Body of pancreas (tissue), 4 donors: ENCODE measurements at regions not wholly inside any gene's neighbourhood (a gene's known extent, or its start where the extent isn't known, plus 50 kb on each side); places are given as distances from the start of the nearest gene placed in this dataset.

Experiments
- ATAC-seq: fragments of 150-250 bp; one replicate; pipeline ENCODE4 v1.9.1; 2016
- DNase-seq, 4 donors: peaks; one replicate each; pipeline ENCODE4 v3.0.0-alpha.2; 2019
- H3K27ac ChIP-seq, 4 donors: fragments of 200-600 bp; sonication (generic); 1 replicate in 3 of 4; 2 replicates in 1 of 4; pipeline versions ENCODE4 v1.5.1 to v1.6.1; 2016 to 2019; ENCODE audit warnings: mild to moderate bottlenecking in 1 of 4, mixed read lengths in 1 of 4, moderate library complexity in 1 of 4
- H3K27me3 ChIP-seq, 2 donors: fragments of 200-600 bp; sonication (generic); one replicate each; pipeline ENCODE4 v1.6.0; 2016; ENCODE audit warnings: mild to moderate bottlenecking in 1 of 2
- H3K36me3 ChIP-seq, 2 donors: fragments of 200-600 bp; sonication (generic); replicated peaks in 1 of 2; 2 replicates each; pipeline ENCODE4 v1.5.1; 2016; ENCODE audit warnings: low read depth in 2 of 2; ENCODE audit not compliant: insufficient read depth in 1 of 2
- H3K4me1 ChIP-seq: fragments of 200-600 bp; sonication (generic); one replicate; pipeline ENCODE4 v1.6.0; 2016
- H3K4me3 ChIP-seq, 2 donors: fragments of 200-600 bp; sonication (generic); 1 replicate in 1 of 2; 2 replicates in 1 of 2; pipeline ENCODE4 v1.5.1; 2016 to 2019
- H3K9me3 ChIP-seq, 3 donors: fragments of 200-600 bp; sonication (generic); 1 replicate in 2 of 3; 2 replicates in 1 of 3; pipeline ENCODE4 v1.5.1; 2016
- CTCF ChIP-seq, 7 experiments: fragments of 450-650 bp in 4 of 7; fragments of 200-600 bp in 3 of 7; sonication (generic) in 3 of 7; IDR thresholded peaks; one replicate each; pipeline ENCODE4 v1.5.1; 2016 to 2019; ENCODE audit warnings: antibody characterized with exemption in 7 of 7
- POLR2A ChIP-seq, 3 donors: fragments of 450-650 bp; IDR thresholded peaks; one replicate each; pipeline ENCODE4 v1.6.1; 2016; ENCODE audit warnings: antibody characterized with exemption in 3 of 3, mild to moderate bottlenecking in 2 of 3
- WGBS, 2 donors: methylation state at CpG; one replicate each; pipeline ENCODE4 v1.1.5; 2017; 5-methylcytosine and 5-hydroxymethylcytosine counted together
- intact Hi-C: fragments of 100-400 bp; cut with DNase I; formaldehyde crosslinking; loops from one replicate; pipeline ENCODE4 v1.15.1; 2023

GRCh38 chr2:150572961-150573395 is 85.5 kb upstream of the RND3 start:
- no peak for TF ChIP-seq POLR2A (IDR thresholded peaks at IDR 0.05)
- no peak for TF ChIP-seq CTCF (IDR thresholded peaks at IDR 0.05)
- H3K4me1 ChIP-seq, result no peaks in the 10 kb centered on the region
- H3K4me3 ChIP-seq, result no peak overlapping the region
- no peaks in the 10 kb centered on the region for H3K27me3 ChIP-seq
- no peak for ATAC-seq
- H3K27ac ChIP-seq, result no peak overlapping the region
- DNase-seq, result no peak
- intact Hi-C loops, result no loop called here
- H3K36me3 ChIP-seq, result no peaks in the 10 kb centered on the region
- H3K9me3 ChIP-seq, result no peaks in the 10 kb centered on the region

GRCh38 chr2:150572194-150572766 is 84.8 kb upstream of the RND3 start:
- no peak overlapping the region for H3K27ac ChIP-seq
- H3K36me3 ChIP-seq, result no peaks in the 10 kb centered on the region
- TF ChIP-seq CTCF (IDR thresholded peaks at IDR 0.05), result no peak
- no peak for TF ChIP-seq POLR2A (IDR thresholded peaks at IDR 0.05)
- H3K4me3 ChIP-seq, result no peak overlapping the region
- DNase-seq (no peak), ATAC-seq (no peak)
- intact Hi-C loops, result no loop called here
- WGBS, 2 donors, result 67 to 70% methylated on average over 6 of the region's 6 CpGs
- H3K27me3 ChIP-seq, result no peaks in the 10 kb centered on the region
- no peaks in the 10 kb centered on the region for H3K4me1 ChIP-seq
- no peaks in the 10 kb centered on the region for H3K9me3 ChIP-seq

- no peaks in the 10 kb centered on the region for H3K4me1 ChIP-seq
- H3K9me3 ChIP-seq, result no peaks in the 10 kb centered on the region
- H3K36me3 ChIP-seq, result no peaks in the 10 kb centered on the region
- H3K4me3 ChIP-seq, result no peak overlapping the region
- DNase-seq (no peak), ATAC-seq (no peak)
- no peak overlapping the region for H3K27ac ChIP-seq
- no peaks in the 10 kb centered on the region for H3K27me3 ChIP-seq
- TF ChIP-seq CTCF (IDR thresholded peaks at IDR 0.05), result no peak
- TF ChIP-seq POLR2A (IDR thresholded peaks at IDR 0.05), result no peak
- intact Hi-C loops, result no loop called here
- WGBS, 2 donors, result 41 to 50% methylated on average over 1 of the region's 1 CpG
These were observed 83.7 kb upstream of the RND3 start for GRCh38 chr2:150571121-150571520.

GRCh38 chr2:150570712-150571111 is 83.2 kb upstream of the RND3 start:
- Histone ChIP-seq H3K27me3 (no peaks in the 10 kb centered on the region), H3K4me1 (no peaks in the 10 kb centered on the region), H3K9me3 (no peaks in the 10 kb centered on the region), H3K36me3 (no peaks in the 10 kb centered on the region), H3K27ac (no peak overlapping the region), H3K4me3 (no peak overlapping the region)
- TF ChIP-seq POLR2A (IDR thresholded peaks at IDR 0.05) (no peak), CTCF (IDR thresholded peaks at IDR 0.05) (no peak)
- 73 to 81% methylated on average over 1 of the region's 1 CpG for WGBS, 2 donors
- intact Hi-C loops, result no loop called here
- no peak for DNase-seq
- ATAC-seq, result no peak

- Histone ChIP-seq H3K4me3 (no peak overlapping the region), H3K4me1 (no peaks in the 10 kb centered on the region), H3K27ac (no peak overlapping the region), H3K36me3 (no peaks in the 10 kb centered on the region), H3K27me3 (no peaks in the 10 kb centered on the region), H3K9me3 (no peaks in the 10 kb centered on the region)
- TF ChIP-seq CTCF (IDR thresholded peaks at IDR 0.05) (no peak), POLR2A (IDR thresholded peaks at IDR 0.05) (no peak)
- no peak for ATAC-seq
- WGBS, 2 donors, result 67 to 85% methylated on average over 4 of the region's 4 CpGs
- intact Hi-C loops, result no loop called here
- DNase-seq, result no peak
These were observed 82.3 kb upstream of the RND3 start for GRCh38 chr2:150569761-150570160.
